ENCODE measurements at regions not wholly inside any gene's neighbourhood (a gene's known extent, or its start where the extent isn't known, plus 50 kb on each side); places are given as distances from the start of the nearest gene placed in this dataset.

DNA sequence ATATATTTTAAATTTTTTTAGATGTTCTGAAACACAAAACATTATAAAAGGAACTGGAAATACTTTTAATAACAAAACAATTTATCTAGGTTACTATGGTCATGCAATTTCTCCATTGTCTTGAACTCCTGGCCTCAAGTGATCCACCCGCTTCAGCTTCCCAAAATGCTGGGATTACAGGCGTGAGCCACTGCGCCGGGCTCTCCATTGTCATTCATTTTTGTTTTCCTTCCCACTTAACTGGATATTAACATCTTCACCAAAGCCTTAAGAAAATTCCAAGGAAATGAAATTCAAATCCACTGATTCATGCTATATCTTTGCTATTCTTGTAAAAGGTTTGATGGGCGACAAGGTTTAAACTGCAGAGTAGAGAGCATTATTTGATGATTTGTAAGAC, 279.5 kb upstream of the PKN2 start:
- H3K27me3 ChIP-seq = no peaks in the 10 kb centered on the region
- no peaks in the 10 kb centered on the region for H3K36me3 ChIP-seq
- no peak overlapping the region for H3K4me3 ChIP-seq
- in situ Hi-C loops (cut with MboI; ENCODE audit: low pct_ligation_motif_present in 1 of 4, low pct_unique_long_range_greater_than_20kb in 1 of 4, low sequenced_read_pairs in 3 of 4) = no loop called here
- intact Hi-C loops (cut with DNase I; ENCODE audit: low total_unique reads) = no loop called here
- no peak for TF ChIP-seq POLR2AphosphoS5 (IDR thresholded peaks at IDR 0.05)
- no peak for TF ChIP-seq EP300 (IDR thresholded peaks at IDR 0.05; ENCODE audit: low read depth)
- no peak for TF ChIP-seq POLR2A (IDR thresholded peaks at IDR 0.05)
- TF ChIP-seq, protein P1, sequence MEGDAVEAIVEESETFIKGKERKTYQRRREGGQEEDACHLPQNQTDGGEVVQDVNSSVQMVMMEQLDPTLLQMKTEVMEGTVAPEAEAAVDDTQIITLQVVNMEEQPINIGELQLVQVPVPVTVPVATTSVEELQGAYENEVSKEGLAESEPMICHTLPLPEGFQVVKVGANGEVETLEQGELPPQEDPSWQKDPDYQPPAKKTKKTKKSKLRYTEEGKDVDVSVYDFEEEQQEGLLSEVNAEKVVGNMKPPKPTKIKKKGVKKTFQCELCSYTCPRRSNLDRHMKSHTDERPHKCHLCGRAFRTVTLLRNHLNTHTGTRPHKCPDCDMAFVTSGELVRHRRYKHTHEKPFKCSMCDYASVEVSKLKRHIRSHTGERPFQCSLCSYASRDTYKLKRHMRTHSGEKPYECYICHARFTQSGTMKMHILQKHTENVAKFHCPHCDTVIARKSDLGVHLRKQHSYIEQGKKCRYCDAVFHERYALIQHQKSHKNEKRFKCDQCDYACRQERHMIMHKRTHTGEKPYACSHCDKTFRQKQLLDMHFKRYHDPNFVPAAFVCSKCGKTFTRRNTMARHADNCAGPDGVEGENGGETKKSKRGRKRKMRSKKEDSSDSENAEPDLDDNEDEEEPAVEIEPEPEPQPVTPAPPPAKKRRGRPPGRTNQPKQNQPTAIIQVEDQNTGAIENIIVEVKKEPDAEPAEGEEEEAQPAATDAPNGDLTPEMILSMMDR (IDR thresholded peaks at IDR 0.05) = no peak
- 88 to 93% methylated on average over 5 of the region's 5 CpGs for WGBS, 2 donors (ENCODE audit: low coverage in 1 of 2)
- no peak overlapping the region for H3K27ac ChIP-seq
- H3K9me3 ChIP-seq = no peaks in the 10 kb centered on the region
- DNase-seq = no peak
- no peaks in the 10 kb centered on the region for H3K4me1 ChIP-seq

DNA sequence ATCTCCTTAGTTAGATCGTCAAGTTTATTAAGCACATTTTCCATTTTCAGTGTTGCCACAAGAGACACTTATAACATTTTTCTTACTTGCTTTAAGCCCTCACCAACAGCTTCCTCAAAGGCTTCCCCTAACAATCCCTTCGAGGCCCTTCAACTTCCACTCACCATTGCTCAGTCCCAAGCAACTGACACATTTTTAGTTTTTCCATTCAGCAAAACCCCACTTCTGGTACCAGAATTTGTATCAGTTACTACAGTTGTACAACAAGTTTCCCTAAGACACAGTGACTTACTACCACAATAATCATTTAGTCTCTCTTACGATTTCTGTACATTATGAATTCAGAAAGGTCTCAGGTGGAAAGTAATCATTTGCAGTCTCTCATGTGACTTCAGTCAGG, 276.8 kb upstream of the PKN2 start:
- no peaks in the 10 kb centered on the region for H3K36me3 ChIP-seq
- no peak for DNase-seq

DNA sequence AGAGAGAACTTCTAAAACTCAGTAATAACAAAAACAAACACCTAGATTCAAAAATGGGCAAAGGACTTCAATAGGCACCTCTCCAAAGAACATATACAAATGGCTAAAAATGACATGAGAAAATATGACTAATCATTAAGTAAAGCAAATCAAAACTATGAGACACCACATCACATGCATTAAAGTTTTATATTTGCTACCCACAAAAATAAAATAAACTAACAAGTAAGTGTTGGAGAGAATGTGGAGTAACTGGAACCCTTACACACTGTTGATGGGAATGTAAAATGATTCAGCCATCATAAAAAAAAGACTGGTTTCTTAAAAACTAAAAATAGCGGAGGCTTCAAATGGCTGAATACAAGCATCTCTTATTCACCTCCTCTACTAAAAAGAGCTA, 262.1 kb upstream of the PKN2 start:
- no peaks in the 10 kb centered on the region for H3K36me3 ChIP-seq
- H3K4me3 ChIP-seq = no peak overlapping the region
- intact Hi-C loops (cut with DNase I; ENCODE audit: low total_unique reads) (no loop called here), in situ Hi-C loops (cut with MboI; ENCODE audit: low pct_ligation_motif_present in 1 of 4, low pct_unique_long_range_greater_than_20kb in 1 of 4, low sequenced_read_pairs in 3 of 4) (no loop called here)
- 100% methylated on average over 1 of the region's 1 CpG for WGBS, 2 donors (ENCODE audit: low coverage in 1 of 2)
- no peak overlapping the region for H3K27ac ChIP-seq
- peaks cover 1 to 8% of the 10 kb centered on the region in 2 donors for H3K9me3 ChIP-seq
- H3K4me1 ChIP-seq = no peaks in the 10 kb centered on the region
- TF ChIP-seq POLR2A (IDR thresholded peaks at IDR 0.05) = no peak
- TF ChIP-seq POLR2AphosphoS5 (IDR thresholded peaks at IDR 0.05) = no peak
- TF ChIP-seq, protein P1 (IDR thresholded peaks at IDR 0.05) = no peak
- TF ChIP-seq EP300 (IDR thresholded peaks at IDR 0.05; ENCODE audit: low read depth) = no peak
- DNase-seq = no peak
- H3K27me3 ChIP-seq = no peaks in the 10 kb centered on the region

More for the DNA sequence above, 276.8 kb upstream of the PKN2 start:
- no peak for TF ChIP-seq EP300 (IDR thresholded peaks at IDR 0.05; ENCODE audit: low read depth)
- Histone ChIP-seq H3K27ac (no peak overlapping the region), H3K27me3 (no peaks in the 10 kb centered on the region), H3K9me3 (no peaks in the 10 kb centered on the region), H3K4me1 (no peaks in the 10 kb centered on the region), H3K4me3 (no peak overlapping the region)
- in situ Hi-C loops (cut with MboI; ENCODE audit: low pct_ligation_motif_present in 1 of 4, low pct_unique_long_range_greater_than_20kb in 1 of 4, low sequenced_read_pairs in 3 of 4) = no loop called here
- WGBS, 2 donors (ENCODE audit: low coverage in 1 of 2) = 86 to 88% methylated on average over 3 of the region's 3 CpGs
- intact Hi-C loops (cut with DNase I; ENCODE audit: low total_unique reads) = no loop called here

DNA sequence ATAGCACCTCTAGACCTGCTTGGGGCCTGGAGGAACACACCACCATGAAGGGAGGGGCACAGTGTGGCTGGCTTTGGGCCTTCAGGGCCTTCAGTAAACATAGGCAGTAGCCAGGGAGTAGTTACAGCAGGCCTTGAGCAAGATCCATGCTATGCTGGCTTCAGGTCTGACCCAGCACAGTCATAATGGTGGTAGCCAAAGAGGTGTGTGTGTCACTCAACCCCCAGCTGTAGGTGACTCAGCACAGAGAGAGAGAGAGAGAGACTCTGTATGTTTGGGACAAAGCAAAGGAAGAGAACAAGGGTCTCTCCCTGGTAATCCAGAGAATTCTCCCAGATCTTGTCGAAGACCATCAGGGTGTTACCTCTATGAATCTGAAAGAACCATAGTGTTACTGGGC, 250.5 kb upstream of the PKN2 start:
- no peak overlapping the region for H3K27ac ChIP-seq
- in situ Hi-C loops (cut with MboI; ENCODE audit: low pct_ligation_motif_present in 1 of 4, low pct_unique_long_range_greater_than_20kb in 1 of 4, low sequenced_read_pairs in 3 of 4) = no loop called here
- no peaks in the 10 kb centered on the region for H3K27me3 ChIP-seq
- intact Hi-C loops (cut with DNase I; ENCODE audit: low total_unique reads) = no loop called here
- H3K4me3 ChIP-seq = no peak overlapping the region
- no peaks in the 10 kb centered on the region for H3K4me1 ChIP-seq
- DNase-seq = no peak
- 88% methylated on average over 1 of the region's 1 CpG; no CpG with 5 or more reads in 1 of the 2 donors for WGBS, 2 donors (ENCODE audit: low coverage in 1 of 2)
- H3K9me3 ChIP-seq = peaks cover 0 to 11% of the 10 kb centered on the region in 2 donors
- H3K36me3 ChIP-seq = no peaks in the 10 kb centered on the region
- TF ChIP-seq, protein P1 (IDR thresholded peaks at IDR 0.05) = no peak
- no peak for TF ChIP-seq EP300 (IDR thresholded peaks at IDR 0.05; ENCODE audit: low read depth)
- TF ChIP-seq POLR2A (IDR thresholded peaks at IDR 0.05) = no peak
- no peak for TF ChIP-seq POLR2AphosphoS5 (IDR thresholded peaks at IDR 0.05)

DNA sequence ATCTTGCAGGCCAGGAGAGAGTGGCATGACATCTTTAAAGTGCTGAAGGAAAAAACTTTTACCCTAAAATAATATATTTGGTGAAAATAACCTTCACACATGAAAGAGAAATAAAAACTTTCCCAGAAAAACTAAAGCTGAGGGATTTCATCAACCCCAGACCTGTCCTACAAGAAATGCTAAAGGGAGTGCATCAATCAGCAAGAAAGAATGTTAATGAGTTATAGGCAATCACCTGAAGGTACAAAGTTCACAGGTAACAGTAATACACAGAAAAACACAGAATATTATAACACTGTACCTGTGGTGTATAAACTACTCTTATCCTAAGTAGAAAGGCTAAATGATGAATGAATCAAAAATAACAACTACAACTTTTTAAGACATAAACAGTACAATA, 249.2 kb upstream of the PKN2 start:
- no peak overlapping the region for H3K4me3 ChIP-seq
- peaks cover 0 to 11% of the 10 kb centered on the region in 2 donors for H3K9me3 ChIP-seq
- H3K4me1 ChIP-seq = no peaks in the 10 kb centered on the region
- TF ChIP-seq POLR2A (IDR thresholded peaks at IDR 0.05) (no peak), EP300 (IDR thresholded peaks at IDR 0.05; ENCODE audit: low read depth) (no peak), POLR2AphosphoS5 (IDR thresholded peaks at IDR 0.05) (no peak)
- TF ChIP-seq, protein P1 (IDR thresholded peaks at IDR 0.05) = no peak
- H3K27me3 ChIP-seq = no peaks in the 10 kb centered on the region
- H3K27ac ChIP-seq = no peak overlapping the region
- intact Hi-C loops (cut with DNase I; ENCODE audit: low total_unique reads) = no loop called here
- in situ Hi-C loops (cut with MboI; ENCODE audit: low pct_ligation_motif_present in 1 of 4, low pct_unique_long_range_greater_than_20kb in 1 of 4, low sequenced_read_pairs in 3 of 4) = no loop called here
- DNase-seq = no peak
- H3K36me3 ChIP-seq = no peaks in the 10 kb centered on the region
